H7 (cell line): ENCODE measurements at regions not wholly inside any gene's neighbourhood (a gene's known extent, or its start where the extent isn't known, plus 50 kb on each side); places are given as distances from the start of the nearest gene placed in this dataset.

ENCODE experiments used
- DNase-seq: peaks from one replicate; pipeline ENCODE4 v3.0.0; 2012
- H3K27me3 ChIP-seq: 2 replicates; pipeline ENCODE4 v1.6.0; 2011; ENCODE audit warnings: mild to moderate bottlenecking, low read length; ENCODE audit not compliant: control insufficient read depth, insufficient read depth
- H3K36me3 ChIP-seq: replicated peaks from 2 replicates; pipeline ENCODE4 v1.5.1; 2011; ENCODE audit warnings: low read length; ENCODE audit not compliant: control insufficient read depth, insufficient read depth
- H3K4me3 ChIP-seq: 2 replicates; pipeline ENCODE4 v1.5.1; 2011; ENCODE audit warnings: low read depth, mild to moderate bottlenecking, control low read depth, low read length, moderate library complexity; ENCODE audit not compliant: insufficient read depth

DNA sequence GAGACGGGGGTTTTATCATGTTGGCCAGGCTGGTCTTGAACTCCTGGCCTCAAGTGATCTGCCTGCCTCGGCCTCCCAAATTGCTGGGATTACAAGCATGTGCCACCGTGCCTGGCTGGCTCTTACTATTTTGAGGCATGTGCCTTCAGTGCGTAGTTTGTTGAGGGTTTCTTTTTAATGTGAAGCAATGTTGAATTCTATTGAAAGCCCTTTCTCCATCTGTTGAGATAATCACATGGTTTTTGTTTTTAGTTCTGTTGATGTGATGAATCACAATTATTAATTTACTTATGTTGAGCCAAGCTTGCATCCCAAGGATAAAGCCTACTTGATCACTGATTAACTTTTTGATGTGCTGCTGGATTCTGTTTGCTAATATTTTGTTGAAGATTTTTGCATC lies 290.9 kb downstream of the KCNRG start:
- Histone ChIP-seq H3K27me3 (no peaks in the 10 kb centered on the region), H3K36me3 (no peaks in the 10 kb centered on the region), H3K4me3 (no peak overlapping the region)
- no peak for DNase-seq

DNA sequence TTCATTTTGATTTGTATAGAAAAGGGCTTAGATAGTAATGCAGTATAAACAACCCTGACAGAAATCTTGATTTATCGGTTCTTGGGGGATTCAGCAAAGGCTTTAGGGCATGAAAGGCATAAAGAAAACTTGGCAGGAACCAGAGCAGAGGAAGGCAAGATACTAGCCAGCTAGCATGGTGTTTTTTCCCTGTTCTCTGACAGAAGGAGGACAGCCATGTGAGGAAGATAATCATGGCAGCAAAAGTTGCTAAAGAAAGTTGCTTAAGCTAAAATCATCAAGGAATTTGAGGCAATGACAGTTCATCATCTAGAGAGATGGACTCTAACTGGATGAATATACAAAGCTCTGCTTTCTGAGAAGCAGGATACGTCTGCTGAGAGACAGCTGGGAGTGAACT lies 294.1 kb downstream of the KCNRG start:
- Histone ChIP-seq H3K4me3 (no peak overlapping the region), H3K27me3 (no peaks in the 10 kb centered on the region), H3K36me3 (no peaks in the 10 kb centered on the region)
- no peak for DNase-seq

GRCh38 chr13:50309882-50310594 lies 294.8 kb downstream of the KCNRG start:
- Histone ChIP-seq H3K36me3 (no peaks in the 10 kb centered on the region), H3K4me3 (no peak overlapping the region), H3K27me3 (no peaks in the 10 kb centered on the region)
- DNase-seq: peak; percentile 7

DNA sequence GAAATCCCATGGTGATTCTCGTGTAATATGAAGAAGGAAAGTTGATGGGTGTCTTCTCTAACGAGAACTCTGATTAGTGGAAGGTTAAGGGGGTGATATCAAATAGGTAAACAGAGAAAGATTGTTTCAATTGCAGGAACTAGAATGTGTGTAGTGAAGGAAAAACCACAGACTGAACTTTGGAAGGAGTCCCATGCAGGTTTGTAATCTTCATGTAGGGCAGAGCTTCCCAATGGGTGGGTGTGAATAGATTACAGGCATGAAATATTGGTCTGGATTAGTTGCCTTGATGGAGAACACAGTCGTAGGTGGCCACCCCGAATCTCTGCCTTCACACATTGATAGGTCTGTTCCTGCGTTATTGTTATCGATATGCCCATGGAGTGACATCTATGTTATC lies 295.5 kb downstream of the KCNRG start:
- no peaks in the 10 kb centered on the region for H3K36me3 ChIP-seq
- DNase-seq: no peak
- H3K4me3 ChIP-seq: no peak overlapping the region
- H3K27me3 ChIP-seq: no peaks in the 10 kb centered on the region

DNA sequence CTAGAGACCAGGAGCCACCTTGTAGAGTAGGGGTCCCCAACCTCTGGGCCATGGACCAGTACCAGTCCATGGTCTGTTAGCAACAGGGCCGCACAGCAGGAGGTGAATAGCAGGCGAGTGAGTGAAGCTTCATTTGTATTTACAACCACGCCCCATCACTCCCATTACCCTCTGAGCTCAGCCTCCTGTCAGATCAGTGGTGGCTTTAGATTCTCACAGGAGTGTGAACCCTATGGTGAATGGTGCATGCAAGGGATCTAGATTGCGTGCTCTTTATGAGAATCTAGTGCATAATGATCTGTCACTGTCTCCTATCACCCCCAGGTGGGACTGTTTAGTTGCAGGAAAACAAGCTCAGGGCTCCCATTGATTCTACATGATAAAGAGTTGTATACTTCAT lies 303.6 kb downstream of the KCNRG start:
- H3K36me3 ChIP-seq: no peaks in the 10 kb centered on the region
- no peak overlapping the region for H3K4me3 ChIP-seq
- H3K27me3 ChIP-seq: no peaks in the 10 kb centered on the region
- no peak for DNase-seq

- no peaks in the 10 kb centered on the region for H3K27me3 ChIP-seq
- H3K4me3 ChIP-seq: no peak overlapping the region
- no peak for DNase-seq
- no peaks in the 10 kb centered on the region for H3K36me3 ChIP-seq
These were observed 304.5 kb downstream of the KCNRG start for GRCh38 chr13:50319635-50320255.

- no peaks in the 10 kb centered on the region for H3K27me3 ChIP-seq
- no peak overlapping the region for H3K4me3 ChIP-seq
- H3K36me3 ChIP-seq: no peaks in the 10 kb centered on the region
- DNase-seq: no peak
These were observed 305.1 kb downstream of the KCNRG start for GRCh38 chr13:50320271-50320862.

DNA sequence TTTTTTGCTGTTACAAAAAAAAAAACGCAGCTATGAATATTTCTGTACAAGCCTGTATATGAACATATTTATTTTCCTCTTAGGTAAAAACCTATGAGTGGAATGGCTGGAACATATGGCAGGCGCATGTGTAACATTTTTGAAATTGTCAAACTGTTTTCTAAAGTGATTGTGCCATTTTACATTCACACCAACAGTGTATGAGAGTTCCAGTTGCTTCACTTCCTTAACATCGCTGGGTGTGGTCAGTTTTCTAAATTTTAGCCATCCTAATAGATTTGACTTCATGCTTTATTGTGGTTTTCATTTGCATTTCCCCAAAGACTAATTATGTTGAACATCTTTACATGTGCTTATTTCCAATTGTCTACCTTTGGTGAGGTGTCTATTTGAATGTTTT lies 306.8 kb downstream of the KCNRG start:
- DNase-seq: no peak
- no peak overlapping the region for H3K4me3 ChIP-seq
- H3K36me3 ChIP-seq: no peaks in the 10 kb centered on the region

DNA sequence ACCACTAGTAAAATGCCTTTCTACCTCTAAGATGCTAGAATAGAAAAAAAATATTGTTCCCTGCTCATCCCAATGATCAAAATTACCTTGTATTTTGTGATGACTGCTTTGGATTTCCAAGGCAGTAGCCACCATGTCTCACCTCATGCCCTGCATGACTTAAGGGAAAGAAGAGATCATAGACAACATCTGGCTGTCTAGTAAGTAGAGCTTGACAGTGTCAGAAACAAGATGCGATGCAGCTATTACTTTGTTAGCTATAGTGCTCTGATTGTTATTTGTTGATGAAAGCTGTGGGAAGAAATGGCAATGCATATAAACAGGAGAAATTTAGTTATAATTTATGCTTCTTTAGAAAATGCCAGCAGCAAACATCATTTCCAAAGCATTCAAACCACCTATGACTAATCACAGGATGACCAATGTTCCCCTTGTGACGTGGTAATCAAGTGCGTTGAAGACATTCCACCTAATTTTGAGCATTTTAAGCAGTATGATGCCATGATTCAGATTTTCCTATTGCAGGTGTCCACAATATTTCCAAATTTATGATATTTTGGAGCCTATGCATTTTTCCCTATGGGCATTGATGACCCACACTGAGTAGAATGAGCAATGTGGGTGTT lies 308.3 kb downstream of the KCNRG start:
- H3K36me3 ChIP-seq: no peaks in the 10 kb centered on the region
- H3K27me3 ChIP-seq: no peaks in the 10 kb centered on the region
- DNase-seq: no peak
- no peak overlapping the region for H3K4me3 ChIP-seq

More for the DNA sequence above, 306.8 kb downstream of the KCNRG start:
- no peaks in the 10 kb centered on the region for H3K27me3 ChIP-seq

- Histone ChIP-seq H3K27me3 (no peaks in the 10 kb centered on the region), H3K4me3 (no peak overlapping the region), H3K36me3 (no peaks in the 10 kb centered on the region)
- DNase-seq: no peak
These were observed 311.0 kb downstream of the KCNRG start for GRCh38 chr13:50326271-50326670.

DNA sequence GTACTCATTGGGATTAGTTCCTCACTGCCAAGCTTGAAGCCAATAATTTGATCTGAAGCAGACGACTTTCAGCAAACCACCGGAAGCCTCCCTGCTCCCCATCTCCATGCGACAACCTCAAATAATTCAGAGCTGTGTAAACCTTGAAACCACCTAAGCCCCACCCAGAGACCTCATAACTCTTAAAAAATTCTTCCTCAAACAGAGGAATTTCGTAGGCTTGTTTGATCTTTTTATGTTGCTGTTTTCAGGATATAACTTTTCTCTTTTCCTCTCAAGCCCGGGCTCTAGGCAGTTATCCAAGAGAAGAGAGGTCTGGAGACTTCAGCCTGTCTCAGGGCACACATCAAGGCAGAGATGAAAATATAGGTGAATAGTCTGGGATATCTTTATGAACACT lies 311.6 kb downstream of the KCNRG start:
- Histone ChIP-seq H3K27me3 (no peaks in the 10 kb centered on the region), H3K4me3 (no peak overlapping the region), H3K36me3 (no peaks in the 10 kb centered on the region)
- DNase-seq: no peak

- H3K4me3 ChIP-seq: no peak overlapping the region
- H3K36me3 ChIP-seq: no peaks in the 10 kb centered on the region
- DNase-seq: no peak
- no peaks in the 10 kb centered on the region for H3K27me3 ChIP-seq
These were observed 319.0 kb downstream of the KCNRG start for GRCh38 chr13:50334115-50334778.

GRCh38 chr13:50334944-50335343 lies 319.7 kb downstream of the KCNRG start:
- H3K36me3 ChIP-seq: no peaks in the 10 kb centered on the region
- no peaks in the 10 kb centered on the region for H3K27me3 ChIP-seq
- H3K4me3 ChIP-seq: no peak overlapping the region
- DNase-seq: no peak

DNA sequence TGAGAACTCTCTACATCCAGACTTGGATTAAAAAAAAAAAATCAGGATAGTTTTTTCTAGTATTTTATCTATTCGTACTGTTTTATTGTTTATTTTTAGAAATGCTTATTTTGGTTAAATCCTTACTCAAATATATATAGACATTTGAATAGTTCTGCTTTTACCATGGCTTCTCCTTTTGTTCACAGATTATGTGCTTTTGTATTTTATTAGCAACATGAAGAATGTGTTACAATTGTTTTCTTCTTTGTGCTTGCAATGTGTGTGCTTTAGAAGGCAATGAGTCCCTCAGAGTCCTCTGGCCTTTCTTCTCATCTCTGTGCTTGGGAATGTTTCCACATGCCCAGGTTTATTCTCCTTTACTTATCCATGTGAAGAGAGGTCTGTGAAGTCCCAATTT lies 324.0 kb downstream of the KCNRG start:
- DNase-seq: no peak
- H3K36me3 ChIP-seq: no peaks in the 10 kb centered on the region
- H3K4me3 ChIP-seq: no peak overlapping the region
- H3K27me3 ChIP-seq: no peaks in the 10 kb centered on the region
